ENCODE measurements at regions not wholly inside any gene's neighbourhood (a gene's known extent, or its start where the extent isn't known, plus 50 kb on each side); places are given as distances from the start of the nearest gene placed in this dataset.

GRCh38 chr20:50259705-50260478 is 69.3 kb downstream of the CEBPB start:
- H3K9me2 ChIP-seq (ENCODE audit: low read depth, low read length): no peaks in the 10 kb centered on the region
- no peak overlapping the region for H2AFZ ChIP-seq (ENCODE audit: low read length)
- no peaks in the 10 kb centered on the region for H3K4me1 ChIP-seq (ENCODE audit: insufficient read depth, low read length, severe bottlenecking)
- H3K27me3 ChIP-seq (ENCODE audit: insufficient read depth, low read length): no peaks in the 10 kb centered on the region
- H3K4me3 ChIP-seq (ENCODE audit: low read depth, low read length, poor library complexity, severe bottlenecking): no peak overlapping the region
- no peaks in the 10 kb centered on the region for H3F3A ChIP-seq (ENCODE audit: insufficient read depth, low read length)
- no peaks in the 10 kb centered on the region for H3K36me3 ChIP-seq (ENCODE audit: insufficient read depth, low read length)
- TF ChIP-seq CTCF (IDR thresholded peaks at IDR 0.05; ENCODE audit: low read length) (no peak), EZH2 (IDR thresholded peaks at IDR 0.05; ENCODE audit: borderline replicate concordance, low read length) (no peak)
- no peak overlapping the region for H3K9ac ChIP-seq (ENCODE audit: low read length)
- no peaks in the 10 kb centered on the region for H4K20me1 ChIP-seq (ENCODE audit: insufficient read depth, low read length)
- no peaks in the 10 kb centered on the region for H3K79me2 ChIP-seq (ENCODE audit: insufficient read depth, low read length)
- no peak overlapping the region for H3K27ac ChIP-seq (ENCODE audit: low read depth, low read length, poor library complexity, severe bottlenecking)
- no peaks in the 10 kb centered on the region for H3K9me3 ChIP-seq (ENCODE audit: low read length)
- no peak overlapping the region for H3K4me2 ChIP-seq (ENCODE audit: low read length)

- Histone ChIP-seq H3K27me3 (ENCODE audit: insufficient read depth, low read length) (no peaks in the 10 kb centered on the region), H3K9me3 (ENCODE audit: low read length) (no peaks in the 10 kb centered on the region), H3K36me3 (ENCODE audit: insufficient read depth, low read length) (no peaks in the 10 kb centered on the region), H3K4me3 (ENCODE audit: low read depth, low read length, poor library complexity, severe bottlenecking) (no peak overlapping the region), H3K4me2 (ENCODE audit: low read length) (no peak overlapping the region), H3K27ac (ENCODE audit: low read depth, low read length, poor library complexity, severe bottlenecking) (no peak overlapping the region), H3K4me1 (ENCODE audit: insufficient read depth, low read length, severe bottlenecking) (no peaks in the 10 kb centered on the region), H3F3A (ENCODE audit: insufficient read depth, low read length) (no peaks in the 10 kb centered on the region), H3K9ac (ENCODE audit: low read length) (no peak overlapping the region), H3K79me2 (ENCODE audit: insufficient read depth, low read length) (no peaks in the 10 kb centered on the region), H2AFZ (ENCODE audit: low read length) (no peak overlapping the region), H4K20me1 (ENCODE audit: insufficient read depth, low read length) (no peaks in the 10 kb centered on the region), H3K9me2 (ENCODE audit: low read depth, low read length) (no peaks in the 10 kb centered on the region)
- no peak for TF ChIP-seq EZH2 (IDR thresholded peaks at IDR 0.05; ENCODE audit: borderline replicate concordance, low read length)
- no peak for TF ChIP-seq CTCF (IDR thresholded peaks at IDR 0.05; ENCODE audit: low read length)
Measured at GRCh38 chr20:50260479-50261221, 70.0 kb downstream of the CEBPB start.

GRCh38 chr20:50261471-50262212 is 71.0 kb downstream of the CEBPB start:
- Histone ChIP-seq H3K27me3 (ENCODE audit: insufficient read depth, low read length) (no peaks in the 10 kb centered on the region; the same call in 1 of the 2 replicates), H3K79me2 (ENCODE audit: insufficient read depth, low read length) (no peaks in the 10 kb centered on the region), H3K4me1 (ENCODE audit: insufficient read depth, low read length, severe bottlenecking) (no peaks in the 10 kb centered on the region), H3K27ac (ENCODE audit: low read depth, low read length, poor library complexity, severe bottlenecking) (no peak overlapping the region), H3K4me2 (ENCODE audit: low read length) (no peak overlapping the region), H3K9me2 (ENCODE audit: low read depth, low read length) (no peaks in the 10 kb centered on the region), H4K20me1 (ENCODE audit: insufficient read depth, low read length) (no peaks in the 10 kb centered on the region), H2AFZ (ENCODE audit: low read length) (no peak overlapping the region), H3K4me3 (ENCODE audit: low read depth, low read length, poor library complexity, severe bottlenecking) (no peak overlapping the region), H3K9me3 (ENCODE audit: low read length) (no peaks in the 10 kb centered on the region), H3K9ac (ENCODE audit: low read length) (no peak overlapping the region), H3K36me3 (ENCODE audit: insufficient read depth, low read length) (no peaks in the 10 kb centered on the region), H3F3A (ENCODE audit: insufficient read depth, low read length) (no peaks in the 10 kb centered on the region)
- TF ChIP-seq EZH2 (IDR thresholded peaks at IDR 0.05; ENCODE audit: borderline replicate concordance, low read length) (no peak), CTCF (IDR thresholded peaks at IDR 0.05; ENCODE audit: low read length) (no peak)
